Ovary (tissue), 7 donors: ENCODE measurements at regions not wholly inside any gene's neighbourhood (a gene's known extent, or its start where the extent isn't known, plus 50 kb on each side); places are given as distances from the start of the nearest gene placed in this dataset.
A peak's percentile ranks its signal among the peaks of the same experiment; 100 is the strongest.
"Not testable (repeated sequence)": the region's sequence is repeated elsewhere in the genome, so short reads cannot be mapped to it uniquely, and the experiment has no call there.

Experiments
- DNase-seq, 5 donors: peaks; one replicate each; pipeline ENCODE4 v3.0.0-alpha.2; 2019 to 2020
- H3K27ac ChIP-seq, 2 donors: fragments of 200-600 bp; one replicate each; pipeline versions ENCODE4 v1.5.1 to v1.8.0; 2019 to 2022
- H3K27me3 ChIP-seq: fragments of 200-600 bp; one replicate; pipeline ENCODE4 v1.8.0; 2022
- H3K36me3 ChIP-seq: fragments of 200-600 bp; sonication (generic); one replicate; pipeline ENCODE4 v1.5.1; 2019
- H3K4me1 ChIP-seq: one replicate; pipeline ENCODE4 v1.8.1; 2013; ENCODE audit warnings: mild to moderate bottlenecking, moderate library complexity; ENCODE audit not compliant: insufficient read depth
- H3K4me3 ChIP-seq: fragments of 200-600 bp; sonication (generic); one replicate; pipeline ENCODE4 v1.5.1; 2017
- H3K9me3 ChIP-seq, 2 donors: fragments of 200-600 bp in 1 of 2; sonication (generic) in 1 of 2; one replicate each; pipeline versions ENCODE4 v1.5.1 to v1.8.1; 2013 to 2019; ENCODE audit warnings: mild to moderate bottlenecking in 1 of 2, moderate library complexity in 1 of 2
- EP300 ChIP-seq: sonication (generic); formaldehyde crosslinking; IDR thresholded peaks from one replicate; pipeline ENCODE4 v1.6.1; 2017; ENCODE audit warnings: antibody characterized with exemption
- POLR2A ChIP-seq: fragments of 450-650 bp; IDR thresholded peaks from one replicate; pipeline ENCODE4 v1.6.1; 2017; ENCODE audit warnings: antibody characterized with exemption, mild to moderate bottlenecking, moderate library complexity
- WGBS, 3 donors: extraction: QIAGEN DNeasy Blood & Tissue Kit in 1 of 3; methylation state at CpG; one replicate each; pipeline versions ENCODE4 v1.1.5 to v1.1.7; 2013 to 2017; 5-methylcytosine and 5-hydroxymethylcytosine counted together
- intact Hi-C, 4 donors: fragments of 100-400 bp; cut with DNase I; formaldehyde crosslinking; loops; one replicate each; pipeline versions ENCODE4 v1.11.0 to v1.15.1; 2022 to 2023
- TF ChIP-seq, protein P1 (sequence below), 3 donors: fragments of 450-650 bp in 2 of 3; fragments of 200-600 bp in 1 of 3; IDR thresholded peaks; one replicate each; pipeline versions ENCODE4 v1.5.1 to v1.8.0; 2016 to 2022; ENCODE audit warnings: antibody characterized with exemption in 3 of 3, mild to moderate bottlenecking in 1 of 3
- donor health status: DM: no; HTN: no; CAD: no; lungs with moderate emphysema.
- donor health status: DM: no; HTN: no; CAD: no.
- donor health status: Bipolar disorder and iron deficiency.
- donor health status: DM: no; HTN: no; CAD: no.
- donor health status: DM: yes; HTN: yes; CAD: no.

DNA sequence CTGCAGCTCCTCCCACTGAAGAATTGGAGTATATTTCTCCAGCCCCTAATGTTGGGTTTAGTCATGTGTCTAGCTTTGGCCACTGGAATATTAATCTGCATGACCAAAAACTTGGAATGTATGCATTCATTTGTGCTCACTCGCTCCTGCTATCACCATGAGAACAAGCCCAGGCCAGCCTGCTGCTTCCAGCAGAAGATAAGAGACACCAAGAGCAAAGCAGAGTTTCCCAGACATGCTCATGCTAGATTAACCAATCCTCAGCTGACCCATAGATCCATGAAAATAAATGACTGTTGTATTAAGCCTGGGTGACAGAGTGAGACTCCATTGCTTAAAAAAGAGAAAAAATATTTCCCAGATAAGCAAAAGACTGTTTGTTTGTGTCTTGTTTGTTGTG, 119.6 kb downstream of the ALG1L2 start:
- H3K9me3 ChIP-seq, H3K36me3 ChIP-seq, intact Hi-C loops, H3K4me3 ChIP-seq, H3K27me3 ChIP-seq, DNase-seq, H3K27ac ChIP-seq, H3K4me1 ChIP-seq: not testable (repeated sequence)
- WGBS, 3 donors, result 41 to 65% (median 57%) methylated on average over 1 of the region's 1 CpG

DNA sequence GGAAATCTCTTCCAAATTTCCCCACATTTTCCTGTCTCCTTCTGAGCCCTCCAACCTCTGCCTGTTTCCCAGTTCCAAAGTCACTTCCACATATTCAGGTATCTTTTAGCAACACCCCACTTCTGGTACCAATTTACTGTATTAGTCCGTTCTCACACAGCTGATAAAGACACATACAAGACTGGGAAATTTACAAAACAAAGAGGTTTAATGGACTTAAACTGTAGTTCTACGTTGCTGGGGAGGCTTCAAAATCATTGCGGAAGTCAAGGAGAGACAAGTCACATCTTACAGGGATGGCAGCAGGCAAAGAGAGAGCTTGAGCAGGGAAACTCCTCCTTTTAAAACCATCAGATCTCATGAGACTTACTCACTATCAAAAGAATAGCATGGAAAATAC, 122.0 kb downstream of the ALG1L2 start:
- H3K9me3 ChIP-seq, DNase-seq, H3K27me3 ChIP-seq, H3K4me3 ChIP-seq, H3K36me3 ChIP-seq, H3K27ac ChIP-seq, intact Hi-C loops, H3K4me1 ChIP-seq: not testable (repeated sequence)
- 90 to 94% (median 92%) methylated on average over 3 of the region's 3 CpGs for WGBS, 3 donors

DNA sequence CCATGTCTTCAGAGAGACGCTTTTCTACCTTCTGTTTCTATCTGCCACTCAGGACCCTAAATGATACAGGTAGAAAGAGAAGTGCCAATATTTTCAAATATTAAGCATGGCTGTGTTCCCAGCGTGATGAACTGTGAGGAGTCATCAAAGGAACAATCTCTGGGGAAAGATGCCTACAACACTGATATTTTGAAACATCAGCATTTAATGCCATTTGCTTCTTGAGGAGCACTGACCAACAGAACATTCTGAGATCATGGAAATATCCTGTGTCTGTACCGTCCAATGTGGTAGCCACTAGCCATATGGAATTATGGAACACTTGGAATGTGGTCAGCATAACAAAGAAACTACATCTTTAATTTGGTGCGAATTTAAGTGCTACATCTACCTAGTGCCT, 117.9 kb upstream of the COL6A5 start:
- intact Hi-C loops, result no loop called here
- Histone ChIP-seq H3K27ac (no peak overlapping the region), H3K4me1 (no peaks in the 10 kb centered on the region), H3K9me3 (no peaks in the 10 kb centered on the region), H3K27me3 (no peaks in the 10 kb centered on the region), H3K4me3 (no peak overlapping the region), H3K36me3 (no peaks in the 10 kb centered on the region)
- DNase-seq, result no peak
- TF ChIP-seq, protein P1, sequence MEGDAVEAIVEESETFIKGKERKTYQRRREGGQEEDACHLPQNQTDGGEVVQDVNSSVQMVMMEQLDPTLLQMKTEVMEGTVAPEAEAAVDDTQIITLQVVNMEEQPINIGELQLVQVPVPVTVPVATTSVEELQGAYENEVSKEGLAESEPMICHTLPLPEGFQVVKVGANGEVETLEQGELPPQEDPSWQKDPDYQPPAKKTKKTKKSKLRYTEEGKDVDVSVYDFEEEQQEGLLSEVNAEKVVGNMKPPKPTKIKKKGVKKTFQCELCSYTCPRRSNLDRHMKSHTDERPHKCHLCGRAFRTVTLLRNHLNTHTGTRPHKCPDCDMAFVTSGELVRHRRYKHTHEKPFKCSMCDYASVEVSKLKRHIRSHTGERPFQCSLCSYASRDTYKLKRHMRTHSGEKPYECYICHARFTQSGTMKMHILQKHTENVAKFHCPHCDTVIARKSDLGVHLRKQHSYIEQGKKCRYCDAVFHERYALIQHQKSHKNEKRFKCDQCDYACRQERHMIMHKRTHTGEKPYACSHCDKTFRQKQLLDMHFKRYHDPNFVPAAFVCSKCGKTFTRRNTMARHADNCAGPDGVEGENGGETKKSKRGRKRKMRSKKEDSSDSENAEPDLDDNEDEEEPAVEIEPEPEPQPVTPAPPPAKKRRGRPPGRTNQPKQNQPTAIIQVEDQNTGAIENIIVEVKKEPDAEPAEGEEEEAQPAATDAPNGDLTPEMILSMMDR (IDR thresholded peaks at IDR 0.05), result no peak
- no peak for TF ChIP-seq POLR2A
- TF ChIP-seq EP300, result no peak
- 91 to 94% (median 94%) methylated on average over 4 of the region's 4 CpGs for WGBS, 3 donors

DNA sequence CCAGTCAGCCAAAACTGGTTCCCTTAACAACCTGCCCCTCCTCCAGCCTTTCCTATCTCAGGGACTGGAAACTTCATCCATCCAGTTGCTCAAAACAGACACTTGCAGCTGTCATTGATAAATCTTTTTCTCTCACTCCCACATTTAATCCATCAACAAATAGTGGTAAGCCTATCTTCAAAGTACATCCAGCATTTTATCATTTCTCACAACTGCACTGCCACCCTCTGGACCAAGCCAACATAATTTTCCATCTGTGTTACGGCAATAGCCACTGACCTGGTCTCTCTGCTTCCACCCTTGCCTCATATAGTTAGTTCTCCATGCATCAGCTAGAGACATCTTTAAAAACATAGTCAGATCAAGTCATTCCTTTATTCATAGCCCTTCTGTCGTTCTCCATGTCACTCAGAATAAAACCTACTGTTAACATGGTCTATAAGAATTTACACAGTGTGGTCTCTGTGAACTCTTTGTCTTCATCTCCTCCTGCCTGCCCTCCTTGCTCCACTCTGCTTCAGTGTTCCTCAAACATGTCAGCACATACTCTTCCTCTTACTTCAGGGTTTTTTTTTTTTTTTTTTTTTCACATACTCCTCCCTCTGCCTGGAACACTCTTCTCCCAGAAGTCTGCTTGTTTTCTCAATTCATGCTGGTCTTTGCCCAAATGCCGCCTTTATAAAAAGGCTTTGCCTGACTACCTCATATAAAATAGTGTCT, 102.5 kb upstream of the COL6A5 start:
- H3K9me3 ChIP-seq, result no peaks in the 10 kb centered on the region
- no peaks in the 10 kb centered on the region for H3K27me3 ChIP-seq
- WGBS, 3 donors, result 38 to 43% (median 41%) methylated on average over 3 of the region's 3 CpGs
- no peak overlapping the region for H3K27ac ChIP-seq
- no peaks in the 10 kb centered on the region for H3K4me1 ChIP-seq
- peak in 3 of 5 donors; percentile 15 to 24 (median 22) for DNase-seq
- no peak for TF ChIP-seq POLR2A
- TF ChIP-seq, protein P1 (IDR thresholded peaks at IDR 0.05), result peak in 2 of 3 donors; percentile 14 to 24
- H3K36me3 ChIP-seq, result no peaks in the 10 kb centered on the region
- intact Hi-C loops, result loop anchor here in 1 of 4 donors (5.0 kb wide), 1 partner anchor 301 kb away; no protein-coding TSS in a partner anchor
- H3K4me3 ChIP-seq, result no peak overlapping the region

DNA sequence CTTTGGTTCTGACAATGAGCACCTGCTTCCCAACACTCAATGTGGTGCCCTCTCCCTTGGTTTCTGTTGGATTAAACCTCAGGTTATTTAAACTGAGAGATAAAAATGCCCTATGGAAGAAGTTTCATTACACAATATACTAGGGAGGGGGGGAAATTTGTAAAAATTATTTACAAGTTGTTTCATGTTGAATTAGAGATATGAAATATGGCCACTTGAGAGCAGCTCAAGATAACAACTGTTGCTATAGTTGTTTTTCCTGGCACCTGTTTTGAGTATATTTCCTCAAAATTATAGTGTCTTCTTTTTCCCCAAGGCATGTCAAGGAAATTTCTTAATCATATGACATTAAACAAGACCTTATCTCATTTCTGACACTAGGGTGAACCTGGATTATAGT, 101.7 kb upstream of the COL6A5 start:
- Histone ChIP-seq H3K4me1 (no peaks in the 10 kb centered on the region), H3K36me3 (no peaks in the 10 kb centered on the region), H3K27me3 (no peaks in the 10 kb centered on the region), H3K27ac (no peak overlapping the region), H3K9me3 (no peaks in the 10 kb centered on the region), H3K4me3 (no peak overlapping the region)
- TF ChIP-seq, protein P1 (IDR thresholded peaks at IDR 0.05), result no peak
- no peak for TF ChIP-seq POLR2A
- TF ChIP-seq EP300, result no peak
- intact Hi-C loops, result loop anchor here in 1 of 4 donors (5.0 kb wide), 1 partner anchor 302 kb away; no protein-coding TSS in a partner anchor
- no peak for DNase-seq
